ENCODE measurements at regions not wholly inside any gene's neighbourhood (a gene's known extent, or its start where the extent isn't known, plus 50 kb on each side); places are given as distances from the start of the nearest gene placed in this dataset.

- TF ChIP-seq POLR2A (IDR thresholded peaks at IDR 0.05; ENCODE audit: low read length): no peak
- no peak for TF ChIP-seq GATA1 (IDR thresholded peaks at IDR 0.05; ENCODE audit: low read depth, low read length)
Observed at GRCh38 chr7:83441-83840, 108.9 kb upstream of the FAM20C start.
